HUES64 (cell line): ENCODE measurements at regions not wholly inside any gene's neighbourhood (a gene's known extent, or its start where the extent isn't known, plus 50 kb on each side); places are given as distances from the start of the nearest gene placed in this dataset.
"Not testable (repeated sequence)": the region's sequence is repeated elsewhere in the genome, so short reads cannot be mapped to it uniquely, and the experiment has no call there.

Experiments
- H3K27ac ChIP-seq: 2 replicates; pipeline ENCODE4 v1.7.0; 2013; ENCODE audit warnings: low read depth, low read length, inconsistent platforms
- H3K27me3 ChIP-seq: 2 replicates; pipeline ENCODE4 v1.6.1; 2013; ENCODE audit warnings: mild to moderate bottlenecking, low read length; ENCODE audit not compliant: insufficient read depth
- H3K36me3 ChIP-seq: 2 replicates; pipeline ENCODE4 v1.6.1; 2013; ENCODE audit warnings: mild to moderate bottlenecking, low read length; ENCODE audit not compliant: insufficient read depth
- H3K4me1 ChIP-seq: 2 replicates; pipeline ENCODE4 v1.6.1; 2013; ENCODE audit warnings: mild to moderate bottlenecking, low read length, moderate library complexity; ENCODE audit not compliant: insufficient read depth
- H3K4me3 ChIP-seq: 2 replicates; pipeline ENCODE4 v1.5.1; 2013; ENCODE audit warnings: mild to moderate bottlenecking, low read length, moderate library complexity
- H3K9ac ChIP-seq: 2 replicates; pipeline ENCODE4 v1.6.1; 2013; ENCODE audit warnings: mild to moderate bottlenecking, low read depth, low read length
- H3K9me3 ChIP-seq: 2 replicates; pipeline ENCODE4 v1.6.1; 2013; ENCODE audit warnings: low read depth, low read length; ENCODE audit not compliant: insufficient read depth
- WGBS: fragments of 150-250, 120-280 bp; methylation state at CpG from one replicate; pipeline ENCODE4 v1.1.7; 2013; ENCODE audit warnings: missing lambda C conversion rate; 5-methylcytosine and 5-hydroxymethylcytosine counted together

- H3K9me3 ChIP-seq, result no peaks in the 10 kb centered on the region
- WGBS, result no CpG with 5 or more reads among the region's 1 CpG
- no peak overlapping the region for H3K9ac ChIP-seq
- H3K27me3 ChIP-seq, result no peaks in the 10 kb centered on the region
- no peak overlapping the region for H3K4me3 ChIP-seq
- H3K27ac ChIP-seq, result no peak overlapping the region
- no peaks in the 10 kb centered on the region for H3K36me3 ChIP-seq
- H3K4me1 ChIP-seq, result peaks cover 10% of the 10 kb centered on the region
Observed at GRCh38 chr4:86498863-86499166, 95.3 kb upstream of the PTPN13 start.

GRCh38 chr4:86500527-86500926 lies 93.6 kb upstream of the PTPN13 start:
- H3K4me1 ChIP-seq, result peaks cover 10% of the 10 kb centered on the region
- H3K27ac ChIP-seq, result no peak overlapping the region
- no peak overlapping the region for H3K9ac ChIP-seq
- H3K36me3 ChIP-seq, result no peaks in the 10 kb centered on the region
- H3K4me3 ChIP-seq, result no peak overlapping the region
- H3K9me3 ChIP-seq, result no peaks in the 10 kb centered on the region
- no peaks in the 10 kb centered on the region for H3K27me3 ChIP-seq

GRCh38 chr4:86502081-86502480 lies 92.0 kb upstream of the PTPN13 start:
- no peak overlapping the region for H3K9ac ChIP-seq
- H3K4me1 ChIP-seq, result peaks cover 10% of the 10 kb centered on the region
- H3K27ac ChIP-seq, result no peak overlapping the region
- 89% methylated on average over 2 of the region's 2 CpGs for WGBS
- no peaks in the 10 kb centered on the region for H3K9me3 ChIP-seq
- H3K4me3 ChIP-seq, result no peak overlapping the region
- no peaks in the 10 kb centered on the region for H3K36me3 ChIP-seq
- no peaks in the 10 kb centered on the region for H3K27me3 ChIP-seq

- Histone ChIP-seq H3K9ac (no peak overlapping the region), H3K27ac (peak overlapping the region; percentile 53; the same call in 1 of the 2 replicates), H3K4me1 (peaks cover 21% of the 10 kb centered on the region), H3K4me3 (no peak overlapping the region), H3K27me3 (no peaks in the 10 kb centered on the region), H3K36me3 (no peaks in the 10 kb centered on the region), H3K9me3 (no peaks in the 10 kb centered on the region)
- 21% methylated on average over 1 of the region's 1 CpG for WGBS
Observed at GRCh38 chr4:86506591-86506990, 87.5 kb upstream of the PTPN13 start.

GRCh38 chr4:86508436-86508835 lies 85.7 kb upstream of the PTPN13 start:
- Histone ChIP-seq H3K27ac (no peak overlapping the region), H3K4me3 (no peak overlapping the region), H3K36me3 (no peaks in the 10 kb centered on the region), H3K4me1 (peaks cover 21% of the 10 kb centered on the region), H3K9ac (no peak overlapping the region), H3K9me3 (peaks cover 4% of the 10 kb centered on the region; the same call in 1 of the 2 replicates), H3K27me3 (no peaks in the 10 kb centered on the region)
- 91% methylated on average over 3 of the region's 3 CpGs for WGBS

GRCh38 chr4:86511590-86511989 lies 82.5 kb upstream of the PTPN13 start:
- 91% methylated on average over 2 of the region's 2 CpGs for WGBS
- Histone ChIP-seq H3K4me3 (no peak overlapping the region), H3K9ac (no peak overlapping the region), H3K27ac (no peak overlapping the region), H3K36me3 (no peaks in the 10 kb centered on the region), H3K4me1 (peaks cover 15% of the 10 kb centered on the region), H3K9me3 (peaks cover 11% of the 10 kb centered on the region), H3K27me3 (no peaks in the 10 kb centered on the region)

GRCh38 chr4:86512631-86513030 lies 81.5 kb upstream of the PTPN13 start:
- H3K27me3 ChIP-seq, result no peaks in the 10 kb centered on the region
- H3K9ac ChIP-seq, result no peak overlapping the region
- no peaks in the 10 kb centered on the region for H3K36me3 ChIP-seq
- no peak overlapping the region for H3K27ac ChIP-seq
- peaks cover 11% of the 10 kb centered on the region for H3K9me3 ChIP-seq
- H3K4me1 ChIP-seq, result peaks cover 11% of the 10 kb centered on the region
- no peak overlapping the region for H3K4me3 ChIP-seq

- not testable (repeated sequence) for H3K27ac ChIP-seq
Observed at GRCh38 chr4:86515963-86516362, 78.2 kb upstream of the PTPN13 start.

GRCh38 chr4:86521373-86521969 lies 72.6 kb upstream of the PTPN13 start:
- peaks cover 26% of the 10 kb centered on the region for H3K9me3 ChIP-seq
- H3K4me1 ChIP-seq, result no peaks in the 10 kb centered on the region
- 81% methylated on average over 3 of the region's 3 CpGs for WGBS
- no peaks in the 10 kb centered on the region for H3K27me3 ChIP-seq
- H3K4me3 ChIP-seq, result no peak overlapping the region
- no peaks in the 10 kb centered on the region for H3K36me3 ChIP-seq
- no peak overlapping the region for H3K9ac ChIP-seq
- no peak overlapping the region for H3K27ac ChIP-seq

More at GRCh38 chr4:86515963-86516362, 78.2 kb upstream of the PTPN13 start:
- 82% methylated on average over 1 of the region's 1 CpG for WGBS
- not testable (repeated sequence) for H3K4me3 ChIP-seq, H3K9ac ChIP-seq, H3K36me3 ChIP-seq, H3K27me3 ChIP-seq, H3K4me1 ChIP-seq
- H3K9me3 ChIP-seq, result peaks cover 31% of the 10 kb centered on the region

- no peaks in the 10 kb centered on the region for H3K27me3 ChIP-seq
- H3K36me3 ChIP-seq, result no peaks in the 10 kb centered on the region
- H3K9me3 ChIP-seq, result peaks cover 26% of the 10 kb centered on the region
- H3K27ac ChIP-seq, result no peak overlapping the region
- no peak overlapping the region for H3K4me3 ChIP-seq
- H3K4me1 ChIP-seq, result no peaks in the 10 kb centered on the region
- 90% methylated on average over 2 of the region's 4 CpGs for WGBS
- no peak overlapping the region for H3K9ac ChIP-seq
Observed at GRCh38 chr4:86522349-86522748, 71.8 kb upstream of the PTPN13 start.

- H3K9ac ChIP-seq, result no peak overlapping the region
- H3K36me3 ChIP-seq, result no peaks in the 10 kb centered on the region
- WGBS, result 93% methylated on average over 2 of the region's 2 CpGs
- H3K4me1 ChIP-seq, result no peaks in the 10 kb centered on the region
- H3K27me3 ChIP-seq, result no peaks in the 10 kb centered on the region
- peaks cover 26% of the 10 kb centered on the region for H3K9me3 ChIP-seq
- no peak overlapping the region for H3K4me3 ChIP-seq
- H3K27ac ChIP-seq, result no peak overlapping the region
Observed at GRCh38 chr4:86523333-86523732, 70.8 kb upstream of the PTPN13 start.

GRCh38 chr4:86527713-86528112 lies 66.4 kb upstream of the PTPN13 start:
- H3K27ac ChIP-seq, result not testable (repeated sequence)
- WGBS, result 100% methylated on average over 2 of the region's 4 CpGs

More at GRCh38 chr4:86527713-86528112, 66.4 kb upstream of the PTPN13 start:
- not testable (repeated sequence) for H3K27me3 ChIP-seq, H3K36me3 ChIP-seq, H3K4me1 ChIP-seq, H3K4me3 ChIP-seq, H3K9me3 ChIP-seq, H3K9ac ChIP-seq
